HAP-1 (cell line): ENCODE measurements at regions not wholly inside any gene's neighbourhood (a gene's known extent, or its start where the extent isn't known, plus 50 kb on each side); places are given as distances from the start of the nearest gene placed in this dataset.

Source experiments
- DNase-seq, 2 experiments: peaks; one replicate each; pipeline ENCODE4 v3.0.0-alpha.2; 2016 to 2020; ENCODE audit warnings: low spot score in 2 of 2
- H3K27me3 ChIP-seq: fragments of 250-450 bp; sonication (Bioruptor Pico); 2 replicates; pipeline ENCODE4 v1.5.1; 2020; ENCODE audit warnings: low read depth, mild to moderate bottlenecking, moderate library complexity
- H3K36me3 ChIP-seq: fragments of 250-450 bp; sonication (Bioruptor Pico); replicated peaks from 2 replicates; pipeline ENCODE4 v1.5.1; 2020; ENCODE audit warnings: mild to moderate bottlenecking
- H3K4me1 ChIP-seq: fragments of 250-450 bp; sonication (Bioruptor Pico); 2 replicates; pipeline ENCODE4 v1.5.1; 2020; ENCODE audit warnings: mild to moderate bottlenecking
- H3K4me3 ChIP-seq: fragments of 250-450 bp; sonication (Bioruptor Pico); 2 replicates; pipeline ENCODE4 v1.5.1; 2020; ENCODE audit warnings: mild to moderate bottlenecking, moderate library complexity
- H3K9me3 ChIP-seq: fragments of 250-450 bp; sonication (Bioruptor Pico); 2 replicates; pipeline ENCODE4 v1.5.1; 2020; ENCODE audit warnings: mild to moderate bottlenecking, moderate library complexity
- in situ Hi-C: fragments of 300-500 bp; cut with MboI; formaldehyde crosslinking; loops from 3 replicates; pipeline ENCODE4 v1.14.3; 2020; ENCODE audit warnings: low sequenced_read_pairs, inconsistent platforms, mixed read lengths

DNA sequence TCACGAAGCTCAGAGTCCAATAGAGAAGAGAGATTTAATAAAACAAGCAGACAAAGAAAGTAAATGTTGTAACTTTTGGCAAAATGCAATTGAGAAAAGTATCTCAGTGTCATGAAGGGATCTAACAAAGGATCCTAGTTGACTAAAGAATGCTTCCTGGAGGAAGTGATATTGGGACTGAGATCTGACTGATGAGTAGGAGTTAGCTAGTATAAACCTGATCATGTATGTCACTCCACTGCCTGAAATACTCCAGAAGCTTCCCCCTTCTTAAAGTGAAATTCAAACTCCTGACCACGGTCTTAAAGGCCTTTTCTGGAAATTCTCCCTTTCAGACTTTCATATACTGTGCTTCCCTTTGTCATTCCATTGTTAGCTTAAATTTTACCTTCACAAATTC lies 1102.4 kb upstream of the ZEB2 start:
- Histone ChIP-seq H3K4me1 (no peaks in the 10 kb centered on the region), H3K4me3 (no peak overlapping the region), H3K9me3 (no peaks in the 10 kb centered on the region), H3K36me3 (no peaks in the 10 kb centered on the region), H3K27me3 (no peaks in the 10 kb centered on the region)
- DNase-seq, result no peak
- in situ Hi-C loops, result no loop called here

DNA sequence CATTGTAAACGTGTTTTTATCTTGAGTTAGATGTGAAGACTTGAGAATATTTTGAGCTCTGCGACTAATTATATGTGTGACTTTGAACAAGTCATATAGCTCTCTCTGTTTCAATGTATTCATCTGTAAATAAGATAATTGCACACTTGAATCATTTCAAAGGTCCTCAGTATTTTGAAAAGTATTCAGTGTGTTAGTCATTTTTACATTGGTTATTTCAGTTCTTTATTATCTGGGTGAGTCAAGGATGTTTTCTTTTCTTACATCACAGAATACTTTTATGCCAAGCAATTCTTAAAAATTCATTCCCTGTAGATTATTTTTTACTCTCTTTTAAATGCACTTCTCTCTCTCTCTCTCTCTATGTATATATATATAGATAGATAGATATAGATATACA lies 1098.0 kb upstream of the ZEB2 start:
- Histone ChIP-seq H3K9me3 (no peaks in the 10 kb centered on the region), H3K4me3 (no peak overlapping the region), H3K4me1 (no peaks in the 10 kb centered on the region), H3K36me3 (no peaks in the 10 kb centered on the region), H3K27me3 (no peaks in the 10 kb centered on the region)
- DNase-seq, result no peak
- in situ Hi-C loops, result no loop called here

DNA sequence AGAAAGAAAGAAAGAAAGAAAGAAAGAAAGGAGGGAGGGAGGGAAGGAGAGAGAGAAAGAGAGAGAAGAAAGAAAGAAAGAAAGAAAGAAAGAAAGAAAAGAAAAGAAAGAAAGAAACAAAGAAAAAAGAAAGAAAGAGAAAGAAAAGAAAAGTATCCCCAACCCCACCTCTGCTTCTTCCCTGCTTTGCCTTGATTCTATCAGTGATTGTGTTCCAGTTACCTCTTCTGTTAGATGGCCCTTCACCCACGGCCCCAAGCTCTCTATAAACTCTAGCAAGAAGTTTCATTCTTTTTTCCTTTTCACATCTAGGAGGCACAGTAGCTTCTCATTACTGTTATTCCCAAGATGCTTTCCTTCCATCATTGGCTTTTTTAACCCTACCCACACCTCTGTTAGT lies 1097.5 kb upstream of the ZEB2 start:
- no peak for DNase-seq
- H3K9me3 ChIP-seq, result no peaks in the 10 kb centered on the region

DNA sequence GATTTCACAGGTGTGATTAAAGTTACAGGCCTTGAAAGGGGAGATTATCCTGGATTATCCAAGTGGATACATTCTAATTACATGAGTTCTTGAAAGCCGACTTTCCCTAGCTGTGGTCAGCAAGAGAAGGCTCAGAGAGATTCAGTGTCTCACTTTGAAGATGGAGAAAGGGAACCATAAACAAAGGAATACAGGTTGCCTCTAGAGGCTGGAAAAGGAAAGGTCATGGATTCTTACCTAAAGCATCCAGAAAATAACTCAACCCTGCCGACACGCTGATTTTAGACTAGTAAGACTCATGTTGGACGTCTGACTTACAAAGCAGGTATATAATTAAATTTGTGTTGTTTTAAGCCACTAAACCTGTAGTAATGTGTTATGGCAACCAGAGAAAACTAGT lies 1095.7 kb upstream of the ZEB2 start:
- Histone ChIP-seq H3K4me3 (no peak overlapping the region), H3K36me3 (no peaks in the 10 kb centered on the region), H3K27me3 (no peaks in the 10 kb centered on the region), H3K9me3 (no peaks in the 10 kb centered on the region), H3K4me1 (no peaks in the 10 kb centered on the region)
- in situ Hi-C loops, result no loop called here
- no peak for DNase-seq

More for the DNA sequence above, 1097.5 kb upstream of the ZEB2 start:
- Histone ChIP-seq H3K36me3 (no peaks in the 10 kb centered on the region), H3K4me3 (no peak overlapping the region), H3K27me3 (no peaks in the 10 kb centered on the region), H3K4me1 (no peaks in the 10 kb centered on the region)
- in situ Hi-C loops, result no loop called here

DNA sequence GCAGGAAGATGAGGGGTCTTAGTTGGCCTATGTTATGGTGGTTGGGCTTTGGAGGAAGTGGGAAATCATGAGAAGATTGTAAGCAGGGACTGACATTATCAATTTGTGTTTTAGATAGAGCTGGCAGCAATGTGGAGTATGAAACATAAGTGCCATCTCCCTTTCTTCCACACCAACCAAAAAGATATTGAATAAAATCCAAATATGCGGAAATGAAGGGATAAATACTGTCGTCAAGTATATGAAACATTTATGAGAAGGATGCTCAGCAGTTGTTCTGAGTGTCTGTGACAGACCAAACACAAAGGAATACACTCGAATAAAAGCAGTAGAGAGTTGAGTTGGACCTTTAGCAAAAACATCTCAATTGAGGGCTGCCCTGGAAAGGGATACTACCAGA lies 1090.0 kb upstream of the ZEB2 start:
- in situ Hi-C loops, result no loop called here
- Histone ChIP-seq H3K4me3 (no peak overlapping the region), H3K4me1 (no peaks in the 10 kb centered on the region), H3K36me3 (no peaks in the 10 kb centered on the region), H3K27me3 (no peaks in the 10 kb centered on the region), H3K9me3 (no peaks in the 10 kb centered on the region)
- no peak for DNase-seq

DNA sequence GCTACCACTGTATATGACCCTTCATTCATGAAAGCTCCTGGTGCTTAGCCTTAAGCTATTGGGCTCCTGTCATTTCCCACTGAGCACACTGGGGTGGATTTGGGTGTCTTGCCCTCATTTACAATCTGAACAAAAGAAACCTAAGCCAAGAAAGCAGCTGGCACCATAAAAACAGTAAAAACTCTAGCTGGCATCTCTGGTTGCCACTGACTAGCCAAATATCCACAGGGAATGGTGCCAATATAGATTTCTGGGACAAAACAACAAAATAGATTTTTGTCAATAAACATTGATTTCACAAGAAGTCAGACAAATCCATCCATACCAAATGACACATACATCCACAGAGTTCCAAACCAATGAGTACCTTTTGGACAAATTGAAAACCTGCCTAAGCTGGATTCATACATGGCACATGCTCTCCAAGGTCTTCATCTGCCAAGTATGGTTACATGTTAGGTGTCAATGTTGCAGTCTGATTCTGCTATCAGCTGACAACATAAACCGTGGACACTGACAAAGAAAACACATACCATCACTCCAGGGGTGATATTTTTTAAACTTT lies 1081.5 kb upstream of the ZEB2 start:
- Histone ChIP-seq H3K4me1 (no peaks in the 10 kb centered on the region), H3K9me3 (no peaks in the 10 kb centered on the region), H3K4me3 (no peak overlapping the region), H3K27me3 (no peaks in the 10 kb centered on the region), H3K36me3 (no peaks in the 10 kb centered on the region)
- no peak for DNase-seq
- in situ Hi-C loops, result no loop called here

DNA sequence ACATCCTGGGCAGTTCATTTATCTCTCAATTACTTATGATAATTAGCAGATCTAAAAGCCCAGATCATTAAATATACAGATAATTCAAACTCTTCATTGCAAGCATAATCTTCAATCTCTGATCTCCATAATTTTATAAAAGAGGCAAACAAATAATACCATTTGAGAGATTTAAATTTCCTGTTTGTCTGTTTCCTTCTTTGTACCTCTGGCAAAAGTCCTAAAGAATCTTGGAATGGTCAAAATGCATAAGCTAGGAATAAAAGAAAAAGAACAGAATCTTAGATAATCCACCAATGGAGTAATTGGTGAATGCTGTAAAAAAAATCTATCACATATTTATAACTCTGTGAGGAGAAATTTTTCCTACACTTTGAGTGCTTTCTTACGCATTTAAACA lies 1080.9 kb upstream of the ZEB2 start:
- DNase-seq, result no peak
- in situ Hi-C loops, result no loop called here

DNA sequence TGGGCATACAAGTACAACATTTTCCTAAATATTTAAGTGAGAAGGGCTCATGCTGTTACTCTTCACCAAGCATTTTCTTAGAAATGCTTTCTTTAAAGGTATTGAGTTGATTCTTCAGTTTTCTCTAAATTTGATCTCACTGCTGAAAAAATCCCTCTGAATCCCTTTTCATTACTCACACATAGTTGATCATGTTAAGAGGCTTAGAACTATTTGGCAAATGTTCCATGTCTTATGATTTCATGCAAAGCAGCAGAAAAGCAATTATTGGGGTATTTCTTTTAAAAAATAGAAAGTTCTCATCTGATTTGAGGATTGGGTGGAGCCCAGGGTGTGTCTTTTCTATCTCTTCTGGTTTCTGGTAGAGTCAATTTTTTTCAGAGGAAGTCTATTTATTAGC lies 1079.8 kb upstream of the ZEB2 start:
- no peak overlapping the region for H3K4me3 ChIP-seq
- H3K4me1 ChIP-seq, result no peaks in the 10 kb centered on the region
- in situ Hi-C loops, result no loop called here
- H3K9me3 ChIP-seq, result no peaks in the 10 kb centered on the region
- no peak for DNase-seq
- no peaks in the 10 kb centered on the region for H3K27me3 ChIP-seq
- H3K36me3 ChIP-seq, result no peaks in the 10 kb centered on the region

More for the DNA sequence above, 1080.9 kb upstream of the ZEB2 start:
- Histone ChIP-seq H3K9me3 (no peaks in the 10 kb centered on the region), H3K27me3 (no peaks in the 10 kb centered on the region), H3K36me3 (no peaks in the 10 kb centered on the region), H3K4me1 (no peaks in the 10 kb centered on the region), H3K4me3 (no peak overlapping the region)

DNA sequence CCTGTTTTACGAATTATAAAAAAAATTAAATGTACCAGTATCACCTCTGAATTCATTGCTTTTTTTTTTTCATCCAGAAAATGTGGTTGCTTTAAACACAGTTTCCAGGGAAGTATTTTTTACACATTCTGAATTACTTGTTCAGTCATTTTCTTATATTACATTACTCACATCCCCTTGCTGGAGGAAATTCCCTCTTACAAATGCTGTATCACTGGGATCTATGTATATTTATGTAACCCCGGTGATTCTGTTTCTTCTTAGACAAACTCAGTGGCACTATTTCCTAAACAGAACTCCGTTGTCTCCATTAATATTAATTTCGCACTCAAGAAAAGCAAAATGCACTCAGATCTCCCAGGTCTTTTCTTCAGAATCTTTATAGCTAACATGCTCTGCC lies 1078.5 kb upstream of the ZEB2 start:
- in situ Hi-C loops, result no loop called here
- H3K4me1 ChIP-seq, result no peaks in the 10 kb centered on the region
- no peak for DNase-seq
- no peaks in the 10 kb centered on the region for H3K9me3 ChIP-seq
- H3K27me3 ChIP-seq, result no peaks in the 10 kb centered on the region
- no peak overlapping the region for H3K4me3 ChIP-seq
- H3K36me3 ChIP-seq, result no peaks in the 10 kb centered on the region

DNA sequence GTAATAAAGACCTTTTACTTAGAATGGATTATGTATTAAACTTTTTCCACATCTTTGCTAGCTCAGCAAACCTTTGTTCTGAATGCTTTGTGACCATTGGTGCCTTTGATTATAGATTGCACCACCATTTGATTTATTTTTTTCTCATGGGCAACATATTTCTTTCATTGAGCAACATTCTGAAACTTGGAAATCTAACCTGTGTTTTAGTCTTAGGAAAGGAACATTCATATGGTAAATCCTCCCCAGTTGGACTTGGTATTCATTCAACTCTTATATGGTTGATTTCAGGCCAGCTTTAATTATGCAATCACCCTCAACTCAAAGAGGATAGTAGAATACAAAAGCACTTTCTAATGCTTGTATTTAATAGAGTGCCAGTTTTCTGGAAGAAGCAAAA lies 1077.9 kb upstream of the ZEB2 start:
- Histone ChIP-seq H3K36me3 (no peaks in the 10 kb centered on the region), H3K4me1 (no peaks in the 10 kb centered on the region), H3K4me3 (no peak overlapping the region), H3K27me3 (no peaks in the 10 kb centered on the region), H3K9me3 (no peaks in the 10 kb centered on the region)
- in situ Hi-C loops, result no loop called here
- no peak for DNase-seq

DNA sequence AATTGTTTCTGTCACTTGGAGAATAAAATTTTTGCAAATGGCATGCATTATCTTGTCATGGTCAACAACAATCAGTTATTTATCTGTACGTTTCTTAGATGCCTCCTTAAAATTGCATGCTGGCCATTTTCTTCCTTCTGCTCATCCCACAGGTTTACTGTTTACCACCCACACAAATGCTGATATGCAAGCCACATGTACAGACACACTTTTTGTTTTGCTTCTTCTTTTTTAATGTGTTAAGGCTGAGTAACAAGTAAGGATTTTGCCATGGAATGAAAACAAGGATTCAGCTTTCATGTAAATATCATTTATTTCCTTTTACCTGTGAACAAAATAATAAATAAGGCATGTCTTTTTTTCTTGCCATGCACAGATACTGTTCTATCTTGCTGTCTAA lies 1077.1 kb upstream of the ZEB2 start:
- Histone ChIP-seq H3K4me1 (no peaks in the 10 kb centered on the region), H3K36me3 (no peaks in the 10 kb centered on the region), H3K9me3 (no peaks in the 10 kb centered on the region), H3K4me3 (no peak overlapping the region), H3K27me3 (no peaks in the 10 kb centered on the region)
- in situ Hi-C loops, result no loop called here
- no peak for DNase-seq

DNA sequence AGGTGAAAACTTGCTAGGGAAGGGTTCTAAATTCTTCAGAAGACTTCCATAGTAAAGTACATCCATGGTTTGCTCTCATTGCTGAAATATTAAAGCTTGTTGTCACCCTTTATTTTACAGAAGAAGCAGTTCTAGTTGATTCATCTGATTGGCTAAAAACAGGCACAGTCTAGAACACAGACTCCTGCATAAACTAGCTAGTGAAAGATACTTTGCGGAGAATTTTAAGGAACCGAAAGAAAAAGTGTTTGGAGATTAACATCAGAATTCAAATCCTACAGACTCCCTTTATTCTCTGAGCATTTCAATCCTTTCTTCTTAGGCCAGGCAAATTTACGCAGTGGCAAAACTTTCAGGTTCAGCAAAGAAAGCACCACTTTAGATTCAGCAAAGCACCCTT lies 1076.5 kb upstream of the ZEB2 start:
- in situ Hi-C loops, result no loop called here
- no peak for DNase-seq
- no peaks in the 10 kb centered on the region for H3K4me1 ChIP-seq
- H3K4me3 ChIP-seq, result no peak overlapping the region
- H3K27me3 ChIP-seq, result no peaks in the 10 kb centered on the region
- H3K9me3 ChIP-seq, result no peaks in the 10 kb centered on the region
- H3K36me3 ChIP-seq, result no peaks in the 10 kb centered on the region

DNA sequence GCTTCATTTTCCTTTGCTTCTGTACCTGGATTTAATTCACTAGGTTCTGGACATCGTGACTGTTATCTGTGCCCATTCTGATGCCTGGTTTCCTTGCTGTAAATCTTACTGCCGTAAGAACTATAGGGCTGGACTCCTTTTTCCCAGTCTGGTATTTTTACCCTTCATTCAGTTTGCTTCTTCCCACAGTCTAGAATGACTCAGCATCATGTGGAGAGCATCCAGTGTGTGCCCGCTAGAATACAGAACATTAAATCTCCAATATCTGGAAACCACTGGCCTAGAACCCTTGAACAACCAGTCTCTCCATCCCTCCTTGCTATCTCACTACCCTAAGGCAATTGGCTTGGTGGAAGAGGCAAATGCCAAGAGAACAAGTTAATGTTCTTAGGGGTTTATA lies 1075.4 kb upstream of the ZEB2 start:
- in situ Hi-C loops, result no loop called here
- DNase-seq, result no peak
- Histone ChIP-seq H3K27me3 (no peaks in the 10 kb centered on the region), H3K9me3 (no peaks in the 10 kb centered on the region), H3K4me3 (no peak overlapping the region), H3K36me3 (no peaks in the 10 kb centered on the region), H3K4me1 (no peaks in the 10 kb centered on the region)

DNA sequence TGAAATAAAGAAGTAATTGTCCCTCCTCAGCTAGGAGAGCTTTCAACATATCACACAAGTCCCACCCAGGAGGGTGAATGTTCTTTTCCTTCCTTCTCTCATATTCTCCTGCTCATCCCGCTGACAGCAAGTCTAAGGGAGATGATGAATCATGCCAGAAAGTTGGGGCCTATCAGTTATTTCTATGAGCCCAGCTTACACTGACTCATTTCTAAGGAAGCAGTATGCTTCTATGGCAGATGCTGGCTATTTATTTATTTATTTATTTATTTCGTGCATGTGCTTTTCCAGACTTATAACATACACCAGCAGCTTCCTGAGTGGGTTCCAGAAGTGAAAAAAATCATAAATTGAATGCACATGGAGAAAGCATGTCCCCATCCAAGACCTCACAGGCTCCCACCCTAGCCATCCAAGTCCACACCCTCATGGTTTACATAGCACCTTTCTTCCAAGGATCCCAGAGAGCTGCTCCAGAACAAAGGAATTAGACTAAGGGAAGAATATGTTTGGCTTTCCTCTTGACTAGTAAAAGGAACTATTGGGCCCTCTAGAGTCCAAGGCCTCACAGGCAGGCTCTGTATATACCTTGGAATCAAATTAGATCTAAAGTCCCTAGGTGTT lies 1074.2 kb upstream of the ZEB2 start:
- Histone ChIP-seq H3K4me3 (no peak overlapping the region), H3K9me3 (no peaks in the 10 kb centered on the region), H3K27me3 (no peaks in the 10 kb centered on the region), H3K4me1 (no peaks in the 10 kb centered on the region), H3K36me3 (no peaks in the 10 kb centered on the region)
- no peak for DNase-seq
- in situ Hi-C loops, result no loop called here

DNA sequence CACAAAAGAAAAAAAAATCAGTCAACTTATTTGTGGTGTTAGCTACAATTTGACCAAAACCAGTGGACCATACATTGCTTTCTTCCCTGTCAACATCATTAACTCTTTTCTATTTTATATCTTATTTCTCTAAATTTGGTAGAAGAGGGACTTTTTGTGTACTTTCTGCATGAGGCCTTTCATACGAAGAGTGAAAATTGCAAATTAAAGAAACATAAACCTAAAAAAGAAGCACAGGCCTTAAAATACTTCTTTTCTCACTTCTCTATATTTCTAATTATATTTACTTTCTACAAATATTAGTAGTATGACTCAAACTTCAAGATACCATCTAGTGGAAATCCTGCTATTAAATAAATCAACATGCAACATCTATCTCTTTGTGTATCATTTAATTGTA lies 1073.4 kb upstream of the ZEB2 start:
- in situ Hi-C loops, result no loop called here
- no peaks in the 10 kb centered on the region for H3K36me3 ChIP-seq
- H3K4me1 ChIP-seq, result no peaks in the 10 kb centered on the region
- no peaks in the 10 kb centered on the region for H3K27me3 ChIP-seq
- H3K4me3 ChIP-seq, result no peak overlapping the region
- H3K9me3 ChIP-seq, result no peaks in the 10 kb centered on the region
- no peak for DNase-seq
